Glutamatergic neuron (in vitro differentiated cells): ENCODE measurements at regions not wholly inside any gene's neighbourhood (a gene's known extent, or its start where the extent isn't known, plus 50 kb on each side); places are given as distances from the start of the nearest gene placed in this dataset.

Experiments used
- DNase-seq: peaks from one replicate; pipeline ENCODE4 v3.0.0; 2022
- H3K27ac Mint-ChIP-seq: one replicate; pipeline ENCODE4 v1.8.0; 2020; ENCODE audit warnings: mild to moderate bottlenecking, mixed read lengths, inconsistent platforms; ENCODE audit not compliant: unreplicated experiment
- H3K27me3 Mint-ChIP-seq: one replicate; pipeline ENCODE4 v1.8.0; 2020; ENCODE audit warnings: mild to moderate bottlenecking, moderate library complexity, mixed read lengths, inconsistent platforms; ENCODE audit not compliant: unreplicated experiment
- H3K36me3 Mint-ChIP-seq: one replicate; pipeline ENCODE4 v1.8.0; 2020; ENCODE audit warnings: mild to moderate bottlenecking, mixed read lengths, inconsistent platforms; ENCODE audit not compliant: unreplicated experiment
- H3K4me1 Mint-ChIP-seq: one replicate; pipeline ENCODE4 v1.8.0; 2020; ENCODE audit warnings: mild to moderate bottlenecking, low read depth, mixed read lengths, inconsistent platforms; ENCODE audit not compliant: unreplicated experiment
- H3K4me3 Mint-ChIP-seq: one replicate; pipeline ENCODE4 v1.8.0; 2020; ENCODE audit warnings: mild to moderate bottlenecking, mixed read lengths, inconsistent platforms; ENCODE audit not compliant: unreplicated experiment
- H3K9me3 Mint-ChIP-seq: one replicate; pipeline ENCODE4 v1.8.0; 2020; ENCODE audit warnings: mild to moderate bottlenecking, moderate library complexity, mixed read lengths, inconsistent platforms; ENCODE audit not compliant: unreplicated experiment
- CTCF ChIP-seq: fragments of 200-600 bp; sonication (generic); IDR thresholded peaks from one replicate; pipeline ENCODE4 v1.5.0; 2021; ENCODE audit not compliant: partially characterized antibody, unreplicated experiment

- peaks cover 6% of the 10 kb centered on the region for H3K27me3 Mint-ChIP-seq
- TF ChIP-seq CTCF: no peak
- no peak overlapping the region for H3K4me3 Mint-ChIP-seq
- DNase-seq: no peak
- H3K27ac Mint-ChIP-seq: no peak overlapping the region
- H3K36me3 Mint-ChIP-seq: peaks cover 14% of the 10 kb centered on the region
- H3K9me3 Mint-ChIP-seq: no peaks in the 10 kb centered on the region
- no peaks in the 10 kb centered on the region for H3K4me1 Mint-ChIP-seq
Measured at GRCh38 chrX:2147928-2148327, 352.8 kb downstream of the DHRSX start.

- no peak for DNase-seq
- Mint-ChIP-seq H3K27ac (no peak overlapping the region), H3K9me3 (no peaks in the 10 kb centered on the region), H3K4me1 (no peaks in the 10 kb centered on the region), H3K36me3 (peaks cover 10% of the 10 kb centered on the region), H3K27me3 (peaks cover 2% of the 10 kb centered on the region), H3K4me3 (no peak overlapping the region)
- TF ChIP-seq CTCF: no peak
Measured at GRCh38 chrX:2145692-2146367, 354.9 kb downstream of the DHRSX start.

- H3K27ac Mint-ChIP-seq: no peak overlapping the region
- no peaks in the 10 kb centered on the region for H3K4me1 Mint-ChIP-seq
- DNase-seq: no peak
- H3K9me3 Mint-ChIP-seq: no peaks in the 10 kb centered on the region
- no peaks in the 10 kb centered on the region for H3K36me3 Mint-ChIP-seq
- no peak for TF ChIP-seq CTCF
- no peak overlapping the region for H3K4me3 Mint-ChIP-seq
- no peaks in the 10 kb centered on the region for H3K27me3 Mint-ChIP-seq
Measured at GRCh38 chrX:2137882-2138281, 362.9 kb downstream of the DHRSX start.

GRCh38 chrX:2136848-2137247 lies 363.9 kb downstream of the DHRSX start:
- Mint-ChIP-seq H3K4me1 (no peaks in the 10 kb centered on the region), H3K9me3 (no peaks in the 10 kb centered on the region), H3K4me3 (no peak overlapping the region), H3K27ac (no peak overlapping the region), H3K27me3 (no peaks in the 10 kb centered on the region), H3K36me3 (no peaks in the 10 kb centered on the region)
- no peak for DNase-seq
- TF ChIP-seq CTCF: no peak

- Mint-ChIP-seq H3K36me3 (no peaks in the 10 kb centered on the region), H3K4me1 (no peaks in the 10 kb centered on the region), H3K27ac (no peak overlapping the region), H3K27me3 (no peaks in the 10 kb centered on the region), H3K9me3 (no peaks in the 10 kb centered on the region), H3K4me3 (no peak overlapping the region)
- TF ChIP-seq CTCF: no peak
- DNase-seq: no peak
Measured at GRCh38 chrX:2135421-2135820, 365.4 kb downstream of the DHRSX start.
